ENCODE measurements at regions not wholly inside any gene's neighbourhood (a gene's known extent, or its start where the extent isn't known, plus 50 kb on each side); places are given as distances from the start of the nearest gene placed in this dataset.

DNA sequence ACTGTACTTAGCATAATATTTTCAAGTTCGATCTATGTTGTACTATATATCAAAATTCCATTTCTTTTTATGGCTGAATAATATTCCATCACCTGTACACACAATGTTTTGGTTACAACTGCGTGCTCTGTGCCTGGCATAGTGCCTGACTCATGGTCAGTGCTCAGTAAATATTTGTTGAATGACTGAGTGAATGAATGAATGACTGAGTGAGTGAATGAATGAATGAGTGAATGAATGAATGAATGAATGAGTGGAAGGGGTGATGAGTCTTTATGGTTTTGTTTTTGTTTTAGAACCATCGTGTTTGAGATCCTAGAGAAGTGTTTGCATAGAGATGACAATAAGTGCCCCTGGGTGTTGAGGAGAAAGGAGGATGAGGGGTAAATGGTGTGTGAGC is 155.3 kb downstream of the MRM1 start:
- DNase-seq (ENCODE audit: low read depth): no peak

DNA sequence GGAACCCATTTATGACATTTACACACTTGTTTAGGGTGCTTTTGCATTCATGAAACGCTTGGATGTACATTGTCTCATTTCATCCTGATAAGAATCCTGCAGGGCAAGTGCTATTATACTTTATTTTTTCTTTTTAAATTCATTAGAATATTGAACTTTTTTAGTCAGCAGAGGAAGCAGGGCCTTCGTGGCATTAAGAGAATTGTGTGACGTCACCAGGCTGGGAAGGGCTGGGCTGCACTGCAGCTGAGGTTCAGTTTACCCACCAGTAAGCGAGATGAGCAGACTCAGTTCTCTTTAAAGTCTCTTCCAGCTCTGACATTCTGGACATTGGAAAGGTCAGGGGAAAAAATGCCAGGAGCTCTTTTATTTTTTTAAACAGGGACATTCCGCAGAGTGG is 159.0 kb downstream of the MRM1 start:
- DNase-seq (ENCODE audit: low read depth): no peak

DNA sequence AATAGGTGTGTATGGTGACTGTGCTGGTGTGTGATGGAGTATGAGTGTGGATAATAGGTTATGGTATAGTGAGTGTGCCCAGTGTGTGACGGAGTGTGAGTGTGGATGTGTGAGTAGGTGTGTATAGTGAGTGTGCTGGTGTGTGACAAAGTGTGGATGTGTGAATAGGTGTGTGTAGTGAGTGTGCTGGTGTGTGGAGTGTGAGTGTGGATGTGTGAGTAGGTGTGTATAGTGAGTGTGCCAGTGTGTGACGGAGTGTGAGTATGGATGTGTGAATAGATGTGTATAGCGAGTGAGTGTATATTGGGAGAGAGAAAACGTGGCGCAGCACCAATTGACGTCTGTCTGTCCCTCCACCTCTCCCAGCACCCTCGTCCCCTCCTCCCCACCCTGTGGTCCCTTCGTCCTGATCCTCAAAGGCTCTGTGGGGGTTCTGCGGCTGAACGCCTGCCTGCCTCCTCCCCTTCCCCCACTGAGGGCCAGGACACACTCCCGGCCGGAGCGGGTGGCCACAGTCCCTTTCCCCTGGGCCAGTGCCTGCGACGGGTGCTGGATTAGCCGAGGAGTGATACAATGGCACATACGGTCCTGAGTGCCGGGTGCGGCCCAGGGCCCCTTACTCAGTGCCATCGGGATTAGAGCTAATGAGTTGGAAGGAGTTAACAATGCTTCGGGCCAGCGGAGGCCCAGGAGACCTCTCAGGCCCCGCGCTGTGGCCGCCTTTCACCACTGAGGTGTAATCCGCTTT is 160.0 kb downstream of the MRM1 start:
- DNase-seq (ENCODE audit: low read depth): no peak

- DNase-seq (ENCODE audit: low read depth): no peak
Measured at GRCh38 chr17:36765436-36766043, 164.2 kb downstream of the MRM1 start.

- DNase-seq (ENCODE audit: low read depth): no peak
Measured at GRCh38 chr17:36768394-36768793, 167.0 kb downstream of the MRM1 start.

- no peak for DNase-seq (ENCODE audit: low read depth)
Measured at GRCh38 chr17:36773039-36773438, 164.2 kb upstream of the LHX1 start.

- DNase-seq (ENCODE audit: low read depth): no peak
Measured at GRCh38 chr17:36777118-36777517, 160.2 kb upstream of the LHX1 start.

GRCh38 chr17:36778448-36778847 is 158.8 kb upstream of the LHX1 start:
- DNase-seq (ENCODE audit: low read depth): no peak

DNA sequence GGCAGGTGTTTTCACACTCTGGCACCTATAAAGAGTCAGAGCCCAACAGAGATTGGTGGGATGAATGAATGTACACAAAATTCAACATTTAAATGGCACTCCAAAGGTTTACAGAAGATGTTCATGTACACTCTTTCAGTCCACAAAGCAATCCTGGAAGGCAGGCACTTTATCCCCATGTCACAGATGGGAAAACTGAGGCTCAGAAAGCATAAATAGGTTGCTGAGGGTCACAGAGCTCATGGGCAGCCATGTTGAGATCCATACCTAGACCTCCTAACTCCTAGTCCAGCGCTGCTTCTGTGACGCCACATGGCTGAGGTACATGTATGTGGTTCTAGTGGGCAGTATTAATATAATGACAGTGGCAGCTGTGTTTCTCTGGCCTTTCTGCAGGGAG is 157.7 kb upstream of the LHX1 start:
- DNase-seq (ENCODE audit: low read depth): no peak

GRCh38 chr17:36784633-36785032 is 152.6 kb upstream of the LHX1 start:
- no peak for DNase-seq (ENCODE audit: low read depth)

GRCh38 chr17:36786867-36787266 is 150.4 kb upstream of the LHX1 start:
- no peak for DNase-seq (ENCODE audit: low read depth)

DNA sequence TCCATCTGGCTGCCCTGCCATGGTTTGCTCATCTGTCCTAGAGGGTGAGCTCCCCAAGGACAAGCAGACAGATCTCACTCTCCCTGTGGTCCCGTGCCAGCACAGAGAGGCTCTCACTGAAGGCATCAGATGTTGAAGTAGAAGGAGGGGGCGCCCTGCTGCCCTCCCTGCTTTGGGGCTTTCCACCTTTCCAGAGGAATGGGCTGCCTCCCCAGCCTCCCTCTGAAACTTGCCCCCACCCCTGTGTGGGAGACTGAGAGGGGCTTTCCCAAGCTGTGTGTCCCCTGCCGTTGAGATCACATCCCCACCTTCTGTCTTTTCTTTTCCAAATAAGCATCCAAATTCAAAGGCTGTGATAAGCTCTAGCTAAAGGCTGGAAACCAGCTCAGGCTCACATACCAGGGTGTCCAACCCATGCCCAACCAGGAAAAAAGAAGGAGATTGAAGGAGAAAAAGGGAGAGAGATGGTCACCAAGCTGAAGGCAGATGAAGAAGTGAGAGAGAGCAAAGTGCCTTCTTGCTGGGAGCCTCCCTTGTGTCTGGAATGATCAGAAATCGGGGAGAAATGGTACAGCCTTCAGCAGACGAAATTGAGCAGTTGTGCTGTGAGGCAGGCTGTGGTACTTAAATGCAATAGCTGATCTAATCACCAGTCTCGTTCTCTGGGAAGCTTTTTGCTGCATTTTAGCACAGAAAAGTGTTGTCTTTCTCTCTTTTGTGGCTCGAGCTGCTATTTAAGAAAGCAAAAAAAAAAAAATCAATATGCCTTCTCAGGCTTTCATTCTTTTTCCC is 145.9 kb upstream of the LHX1 start:
- DNase-seq (ENCODE audit: low read depth): no peak

DNA sequence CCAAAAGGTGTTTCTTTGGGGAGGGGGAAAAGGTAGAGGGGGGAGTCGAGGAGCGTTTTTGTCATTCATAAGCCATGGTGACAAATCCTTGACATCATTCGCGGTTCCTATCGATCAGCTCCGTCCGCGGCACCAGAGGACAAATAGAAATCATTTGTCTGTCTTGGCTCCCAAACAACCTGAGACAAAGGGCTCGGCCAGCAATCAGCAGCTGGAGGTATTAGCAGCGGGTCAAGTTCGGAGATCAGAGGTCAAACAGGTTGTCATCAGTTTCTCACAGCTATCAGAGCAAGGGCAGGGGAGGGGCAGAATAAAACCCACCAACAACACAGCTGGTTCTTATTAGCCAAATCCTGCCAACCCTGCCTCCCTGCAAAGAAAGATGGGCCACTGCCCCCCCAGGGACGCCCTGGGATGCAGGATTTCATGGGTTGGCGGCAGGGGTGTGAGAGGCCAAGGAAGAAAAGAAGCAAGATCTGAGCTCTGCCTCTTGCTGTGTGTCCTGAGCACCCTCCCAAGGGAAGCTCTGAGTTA is 145.3 kb upstream of the LHX1 start:
- no peak for DNase-seq (ENCODE audit: low read depth)

DNA sequence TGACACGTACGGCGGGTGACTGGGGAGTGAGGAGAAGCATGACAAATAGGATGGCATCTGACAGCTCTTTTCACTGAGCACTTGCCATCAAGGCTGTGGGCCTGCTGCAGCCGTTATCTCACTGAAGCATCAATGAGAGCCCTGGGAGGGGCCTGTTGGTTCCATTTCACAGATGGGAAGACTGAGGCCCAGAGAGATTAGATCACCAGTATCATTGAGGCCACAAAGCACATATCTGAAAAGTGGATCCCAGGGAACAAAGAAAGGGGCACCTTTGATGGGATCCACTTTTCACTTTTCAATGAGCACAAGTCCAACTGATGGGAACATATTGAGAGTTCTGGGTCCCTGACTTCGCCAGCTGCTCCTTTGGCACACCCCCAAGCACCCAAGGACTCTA is 144.4 kb upstream of the LHX1 start:
- DNase-seq (ENCODE audit: low read depth): no peak

- DNase-seq (ENCODE audit: low read depth): no peak
Measured at GRCh38 chr17:36793976-36794375, 143.3 kb upstream of the LHX1 start.

GRCh38 chr17:36807496-36808179 is 129.6 kb upstream of the LHX1 start:
- DNase-seq (ENCODE audit: low read depth): no peak

DNA sequence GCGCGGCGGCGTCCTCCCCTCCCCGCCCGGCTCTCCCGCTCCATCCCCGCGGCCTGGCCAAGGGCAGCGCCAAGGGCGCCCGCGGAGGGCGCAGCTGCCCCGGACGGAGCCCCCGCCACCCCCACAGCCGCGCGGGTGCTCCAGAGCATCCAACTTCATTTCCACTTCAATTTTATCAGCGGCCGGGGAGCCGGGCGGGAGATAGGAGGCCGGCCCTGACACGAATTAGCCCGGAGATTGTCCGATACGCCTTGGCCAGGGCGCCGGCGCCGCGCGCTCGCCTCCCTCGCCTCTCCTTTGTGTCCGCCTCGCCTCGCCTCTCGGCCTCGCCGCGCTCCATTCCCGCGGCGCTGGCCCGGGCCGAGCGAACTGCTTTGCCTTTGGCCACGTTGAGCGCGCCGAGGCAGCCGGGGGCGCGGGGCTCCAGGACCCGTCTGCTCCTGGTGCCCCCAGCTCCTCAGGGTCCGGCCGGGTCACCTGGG is 129.1 kb upstream of the LHX1 start:
- DNase-seq (ENCODE audit: low read depth): no peak

DNA sequence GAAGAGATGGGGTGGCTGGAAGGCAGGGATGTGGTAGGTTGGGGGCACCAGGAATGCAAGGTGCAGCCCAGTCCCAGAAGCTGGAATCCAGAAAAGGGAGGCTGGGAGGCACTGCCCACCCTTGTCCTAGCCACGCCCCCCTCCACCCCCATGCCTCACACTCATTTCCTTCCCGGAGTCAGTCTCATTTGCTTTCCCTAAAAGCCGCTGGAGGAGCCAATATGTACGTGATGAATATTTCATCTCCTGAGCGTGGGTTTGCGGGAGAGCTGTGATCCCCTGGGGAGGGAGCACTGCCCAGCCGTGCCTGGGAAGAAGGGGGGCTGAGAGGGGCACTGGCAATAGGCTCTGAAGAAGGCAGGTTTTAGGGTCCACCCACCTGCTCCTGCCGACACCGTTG is 124.5 kb upstream of the LHX1 start:
- DNase-seq (ENCODE audit: low read depth): no peak

- no peak for DNase-seq (ENCODE audit: low read depth)
Measured at GRCh38 chr17:36813357-36813756, 123.9 kb upstream of the LHX1 start.

DNA sequence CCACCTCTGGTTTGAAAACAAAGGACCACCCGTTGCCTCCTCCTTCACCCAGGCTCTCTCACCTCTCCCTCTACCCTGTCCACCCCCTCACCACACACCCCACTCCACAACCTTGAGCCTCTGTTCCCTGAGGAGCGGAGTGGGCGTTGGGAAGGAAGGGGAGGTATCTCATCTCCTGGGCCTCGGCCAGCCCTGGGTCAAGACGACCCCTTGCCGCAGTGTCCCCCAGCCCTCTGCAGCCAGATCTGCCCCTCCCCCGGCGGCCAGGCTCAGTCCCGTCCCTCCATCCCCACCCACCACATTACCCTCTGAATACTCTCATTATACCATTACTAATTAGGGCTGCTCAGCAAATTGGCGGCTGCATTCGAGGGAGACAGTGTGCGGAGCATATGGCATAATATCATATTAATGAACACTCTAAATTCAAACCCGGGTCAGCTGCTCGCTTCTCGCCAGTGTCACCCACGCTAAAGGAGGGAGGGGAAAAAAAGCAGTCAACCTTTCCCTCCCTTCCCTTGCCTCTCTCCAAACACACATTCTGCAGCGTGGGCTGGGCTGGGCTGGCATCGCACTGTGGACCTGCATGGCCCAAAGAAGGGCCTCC is 123.2 kb upstream of the LHX1 start:
- no peak for DNase-seq (ENCODE audit: low read depth)

DNA sequence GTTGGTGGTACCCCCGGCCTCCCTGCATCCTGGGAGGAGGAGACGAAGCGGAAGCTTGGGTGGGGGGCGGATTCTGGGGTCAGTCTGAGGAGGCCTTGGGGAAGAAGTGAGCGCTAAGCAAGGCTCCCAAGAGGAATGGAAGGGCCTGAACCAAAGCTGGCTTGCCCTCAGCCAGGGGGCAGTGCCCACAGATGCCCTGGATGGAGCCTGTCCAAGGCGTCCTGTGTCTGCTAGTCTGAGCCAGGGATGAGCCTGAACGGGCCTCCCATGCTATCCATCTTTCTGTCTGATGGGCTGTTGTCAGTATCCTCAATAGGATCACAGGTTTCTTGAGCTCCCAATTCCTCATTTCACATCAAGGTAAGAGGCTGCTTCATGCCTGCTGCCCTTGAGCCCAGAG is 122.3 kb upstream of the LHX1 start:
- no peak for DNase-seq (ENCODE audit: low read depth)
